Mucosa of descending colon (tissue), 3 donors: ENCODE measurements at regions not wholly inside any gene's neighbourhood (a gene's known extent, or its start where the extent isn't known, plus 50 kb on each side); places are given as distances from the start of the nearest gene placed in this dataset.
A peak's percentile ranks its signal among the peaks of the same experiment; 100 is the strongest.

Source experiments
- ATAC-seq: fragments of 200-7000 bp; cut with Tn5 transposase; one replicate; pipeline ENCODE4 v1.9.1; 2020; ENCODE audit warnings: mild to moderate bottlenecking, moderate library complexity
- DNase-seq, 3 donors: peaks; one replicate each; pipeline ENCODE4 v3.0.0-alpha.2; 2020
- H3K36me3 ChIP-seq: fragments of 200-600 bp; one replicate; pipeline ENCODE4 v1.8.0; 2021; ENCODE audit warnings: low read depth, mild to moderate bottlenecking
- H3K4me1 ChIP-seq: fragments of 200-600 bp; one replicate; pipeline ENCODE4 v1.8.0; 2021; ENCODE audit warnings: low read depth, mild to moderate bottlenecking
- H3K4me3 ChIP-seq: fragments of 200-600 bp; one replicate; pipeline ENCODE4 v1.8.0; 2021; ENCODE audit warnings: mild to moderate bottlenecking
- H3K9me3 ChIP-seq: fragments of 200-600 bp; one replicate; pipeline ENCODE4 v1.8.0; 2021; ENCODE audit warnings: mild to moderate bottlenecking
- CTCF ChIP-seq: fragments of 200-600 bp; IDR thresholded peaks from one replicate; pipeline ENCODE4 v1.8.0; 2022; ENCODE audit warnings: antibody characterized with exemption, mild to moderate bottlenecking
- intact Hi-C, 2 donors: fragments of 100-400 bp; cut with DNase I in 1 of 2; cut with micrococcal nuclease in 1 of 2; formaldehyde crosslinking; loops; one replicate each; pipeline versions ENCODE4 v1.11.0 to v1.11.1; 2022; cut with DNase I, micrococcal nuclease
- donor health status: DM: no; HTN: no; CAD: no; lungs with moderate emphysema.
- donor health status: DM: no; HTN: no; CAD: no.
- donor health status: DM: no; HTN: yes; CAD: no.

DNA sequence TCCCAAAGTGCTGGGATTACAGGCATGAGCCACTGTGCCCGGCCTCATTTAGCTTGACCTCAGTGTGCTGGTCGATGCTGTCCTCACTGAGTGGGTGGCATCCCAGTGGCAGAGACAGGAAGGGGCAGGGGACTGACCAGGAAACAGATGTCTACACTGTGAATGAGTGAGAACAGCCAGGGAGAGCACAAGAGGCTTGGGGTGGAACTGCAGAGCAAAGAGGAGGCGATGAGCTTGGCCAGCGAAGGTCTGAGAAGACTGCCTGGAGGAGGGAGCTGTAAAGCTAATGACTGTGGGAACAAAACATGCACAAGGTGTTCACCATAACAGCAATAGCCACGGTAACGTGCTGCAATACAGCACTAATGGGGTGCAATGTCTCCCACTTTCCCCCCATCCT is 57.2 kb upstream of the BEGAIN start:
- intact Hi-C loops: loop anchor here in 1 of 2 donors (10.0 kb wide), 1 partner anchor 100 kb away; no protein-coding TSS in a partner anchor
- no peaks in the 10 kb centered on the region for H3K36me3 ChIP-seq
- no peak for TF ChIP-seq CTCF
- no peaks in the 10 kb centered on the region for H3K9me3 ChIP-seq
- DNase-seq (no peak), ATAC-seq (no peak)
- H3K4me1 ChIP-seq: peaks cover 24% of the 10 kb centered on the region
- H3K4me3 ChIP-seq: no peak overlapping the region

DNA sequence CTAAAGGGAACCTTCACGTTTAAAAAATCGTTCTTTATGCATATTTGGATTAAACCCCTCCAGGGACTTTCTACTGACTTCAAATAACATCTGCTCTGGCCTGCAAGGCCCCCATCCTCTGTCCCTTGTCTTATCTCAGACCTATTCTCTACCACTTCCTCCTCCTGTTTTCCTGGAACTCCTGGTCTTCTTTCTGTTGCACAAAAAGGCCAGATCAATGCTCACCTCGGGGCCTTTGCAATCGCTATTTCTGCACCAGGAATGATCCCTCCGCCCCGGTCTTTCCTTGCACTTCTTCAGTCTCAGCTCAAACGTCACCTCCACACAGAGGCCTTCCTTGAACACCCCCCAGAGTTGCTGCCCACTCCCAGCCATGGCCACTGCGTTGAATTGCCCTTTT is 57.6 kb upstream of the BEGAIN start:
- no peak for TF ChIP-seq CTCF
- H3K4me1 ChIP-seq: peaks cover 24% of the 10 kb centered on the region

DNA sequence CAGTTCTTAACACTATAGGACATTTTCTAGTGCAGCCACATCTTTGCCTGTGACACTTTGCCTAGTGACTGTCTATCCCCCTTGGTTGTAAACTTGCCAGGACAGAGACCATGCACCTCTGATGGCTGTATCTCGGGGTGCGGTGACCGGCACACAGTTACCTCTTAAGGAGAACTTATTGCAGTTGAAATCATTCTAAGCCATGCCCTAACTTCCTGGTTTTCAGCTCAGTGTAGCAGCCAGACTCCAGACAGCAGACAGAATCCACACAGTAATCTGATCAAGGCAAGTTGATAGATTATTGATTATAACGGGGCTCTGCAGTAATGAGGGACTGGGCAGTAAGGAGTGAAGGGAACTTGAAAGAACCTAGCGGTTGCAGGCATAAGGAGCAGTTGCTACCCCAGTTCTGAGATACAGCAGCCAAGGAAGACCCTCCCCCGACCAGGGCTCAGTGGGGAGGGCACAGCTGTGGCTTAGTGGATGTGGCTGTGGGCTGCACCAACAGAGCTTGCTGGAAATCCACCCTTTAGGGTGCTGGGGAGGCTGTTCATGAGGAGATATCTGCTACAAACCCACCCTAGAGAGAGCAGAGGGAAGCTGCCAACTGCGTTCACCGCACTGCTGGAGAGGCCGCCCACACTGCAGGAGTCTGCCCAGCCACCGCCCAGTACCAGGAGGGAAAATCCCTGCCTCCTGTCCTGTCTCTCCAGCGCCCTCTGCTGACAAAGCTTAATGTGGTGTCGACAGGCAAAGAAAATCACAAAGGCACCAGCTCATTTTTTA is 58.2 kb upstream of the BEGAIN start:
- peak; percentile 90 for ATAC-seq
- Histone ChIP-seq H3K9me3 (no peaks in the 10 kb centered on the region), H3K4me1 (peaks cover 24% of the 10 kb centered on the region), H3K4me3 (no peak overlapping the region), H3K36me3 (no peaks in the 10 kb centered on the region)
- DNase-seq: peak; percentile 86 to 99 (median 88)
- TF ChIP-seq CTCF: peak; percentile 75
- intact Hi-C loops: loop anchor here in 1 of 2 donors (5.0 to 10.0 kb wide), 3 partner anchors 101 to 258 kb away; no protein-coding TSS in a partner anchor

More for the DNA sequence above, 57.6 kb upstream of the BEGAIN start:
- no peaks in the 10 kb centered on the region for H3K9me3 ChIP-seq
- no peaks in the 10 kb centered on the region for H3K36me3 ChIP-seq
- intact Hi-C loops: loop anchor here in 1 of 2 donors (5.0 to 10.0 kb wide), 3 partner anchors 100 to 257 kb away; no protein-coding TSS in a partner anchor
- no peak for DNase-seq
- ATAC-seq: no peak
- H3K4me3 ChIP-seq: no peak overlapping the region

- ATAC-seq: no peak
- no peak for DNase-seq
- H3K36me3 ChIP-seq: no peaks in the 10 kb centered on the region
- H3K4me1 ChIP-seq: peaks cover 24% of the 10 kb centered on the region
- no peak for TF ChIP-seq CTCF
- no peaks in the 10 kb centered on the region for H3K9me3 ChIP-seq
- no peak overlapping the region for H3K4me3 ChIP-seq
- intact Hi-C loops: loop anchor here in 1 of 2 donors (5.0 to 10.0 kb wide), 3 partner anchors 101 to 259 kb away; no protein-coding TSS in a partner anchor
Measured at GRCh38 chr14:100645982-100646314, 58.7 kb upstream of the BEGAIN start.

DNA sequence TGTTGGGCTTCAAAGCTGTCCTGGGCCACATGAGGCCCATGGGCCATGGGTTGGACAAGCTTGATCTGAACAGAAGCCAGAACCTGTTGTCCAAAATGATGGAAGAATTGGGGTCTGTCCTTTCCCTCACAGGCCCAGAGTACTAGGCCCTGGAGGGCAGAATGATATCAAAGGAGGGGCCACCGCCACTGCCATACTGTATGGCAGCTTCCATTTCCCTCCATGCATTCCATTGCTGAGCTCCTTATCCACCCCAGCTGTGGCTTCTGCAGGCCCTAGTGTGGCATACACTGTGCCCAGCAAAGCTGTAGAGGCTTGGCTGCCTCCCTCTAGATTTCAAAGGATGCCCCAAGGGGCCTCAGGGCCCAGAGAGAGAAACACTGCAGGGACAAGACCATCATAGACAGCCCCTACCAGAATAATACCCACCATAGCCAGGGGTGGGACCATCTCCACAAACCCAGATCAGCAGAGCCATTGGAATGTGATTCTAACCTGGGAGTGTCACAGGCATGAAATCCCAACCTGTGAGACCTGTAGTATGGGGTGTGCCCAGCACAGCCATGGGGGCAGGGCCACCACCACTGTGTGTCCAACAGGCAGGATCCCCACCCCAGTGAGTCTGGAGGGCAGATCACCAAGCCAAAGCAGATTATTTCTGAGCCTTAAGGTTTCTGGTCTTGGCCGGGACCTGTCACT is 61.4 kb upstream of the BEGAIN start:
- no peak for TF ChIP-seq CTCF
- peak in 2 of 3 donors; percentile 67 to 73 for DNase-seq
- peak; percentile 85 for ATAC-seq
- Histone ChIP-seq H3K9me3 (no peaks in the 10 kb centered on the region), H3K36me3 (no peaks in the 10 kb centered on the region), H3K4me3 (no peak overlapping the region), H3K4me1 (peaks cover 16% of the 10 kb centered on the region)
- intact Hi-C loops: loop anchor here in 1 of 2 donors (5.0 to 10.0 kb wide), 3 partner anchors 104 to 261 kb away; no protein-coding TSS in a partner anchor
